Hematopoietic multipotent progenitor cell (in vitro differentiated cells): ENCODE measurements at regions not wholly inside any gene's neighbourhood (a gene's known extent, or its start where the extent isn't known, plus 50 kb on each side); places are given as distances from the start of the nearest gene placed in this dataset.
"Not testable (repeated sequence)": the region's sequence is repeated elsewhere in the genome, so short reads cannot be mapped to it uniquely, and the experiment has no call there.

Experiments used
- DNase-seq, 3 donors: peaks; one replicate each; pipeline ENCODE4 v3.0.0-alpha.2; 2011 to 2015; ENCODE audit warnings: low read depth in 2 of 3, low spot score in 2 of 3

GRCh38 chr10:65265451-65265954, 1660.3 kb upstream of the LRRTM3 start:
- DNase-seq: no peak

- DNase-seq: not testable (repeated sequence)
Observed at GRCh38 chr10:65269551-65269950, 1656.3 kb upstream of the LRRTM3 start.

GRCh38 chr10:65270969-65271368, 1654.9 kb upstream of the LRRTM3 start:
- DNase-seq: no peak

GRCh38 chr10:65273115-65273514, 1652.7 kb upstream of the LRRTM3 start:
- no peak for DNase-seq

- DNase-seq: no peak
Observed at GRCh38 chr10:65275296-65275695, 1650.5 kb upstream of the LRRTM3 start.

GRCh38 chr10:65284495-65285041, 1641.3 kb upstream of the LRRTM3 start:
- DNase-seq: no peak

GRCh38 chr10:65285726-65286125, 1640.1 kb upstream of the LRRTM3 start:
- not testable (repeated sequence) for DNase-seq

- DNase-seq: no peak
Observed at GRCh38 chr10:65291286-65291685, 1634.5 kb upstream of the LRRTM3 start.

GRCh38 chr10:65292551-65292950, 1633.3 kb upstream of the LRRTM3 start:
- DNase-seq: no peak

DNA sequence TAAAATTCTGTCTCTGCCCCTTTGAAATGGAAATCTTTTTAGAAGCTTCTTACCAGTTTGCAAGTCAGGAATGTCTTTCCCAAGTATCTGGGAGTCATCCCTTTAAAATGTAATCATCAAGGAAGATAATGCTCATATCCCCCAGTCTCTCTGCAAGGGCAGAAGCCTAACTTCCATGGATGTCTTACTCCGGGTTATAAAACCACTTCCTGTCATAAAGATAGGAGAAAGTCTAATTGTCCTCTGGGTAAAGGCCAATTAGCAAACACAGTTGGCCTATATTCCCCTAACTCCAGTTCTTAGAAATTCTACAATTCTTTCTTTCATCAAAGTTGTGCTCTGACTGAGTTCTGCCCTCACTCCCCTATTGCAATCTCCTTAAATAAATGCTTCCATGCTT, 1631.5 kb upstream of the LRRTM3 start:
- DNase-seq: no peak

DNA sequence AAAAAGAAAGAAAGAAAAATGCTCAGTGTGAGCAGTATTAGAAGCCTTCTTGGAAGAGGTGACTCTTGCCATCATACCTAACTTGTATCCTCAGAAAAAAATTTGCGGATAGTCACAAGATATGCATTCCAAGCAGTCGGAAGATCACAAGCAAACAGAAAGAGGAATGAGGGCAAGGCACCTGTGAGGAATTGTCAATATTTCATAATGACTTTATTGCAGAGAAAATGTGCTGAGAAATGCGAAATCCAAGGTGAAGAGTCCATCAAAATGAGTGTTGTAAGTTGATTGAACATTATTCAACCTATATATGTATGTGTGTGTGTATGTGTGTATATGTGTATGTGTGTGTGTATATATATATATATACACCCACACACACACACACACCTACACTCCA, 1624.7 kb upstream of the LRRTM3 start:
- no peak for DNase-seq

GRCh38 chr10:65306201-65306600, 1619.6 kb upstream of the LRRTM3 start:
- no peak for DNase-seq

- DNase-seq: no peak
Observed at GRCh38 chr10:65312876-65313275, 1613.0 kb upstream of the LRRTM3 start.

DNA sequence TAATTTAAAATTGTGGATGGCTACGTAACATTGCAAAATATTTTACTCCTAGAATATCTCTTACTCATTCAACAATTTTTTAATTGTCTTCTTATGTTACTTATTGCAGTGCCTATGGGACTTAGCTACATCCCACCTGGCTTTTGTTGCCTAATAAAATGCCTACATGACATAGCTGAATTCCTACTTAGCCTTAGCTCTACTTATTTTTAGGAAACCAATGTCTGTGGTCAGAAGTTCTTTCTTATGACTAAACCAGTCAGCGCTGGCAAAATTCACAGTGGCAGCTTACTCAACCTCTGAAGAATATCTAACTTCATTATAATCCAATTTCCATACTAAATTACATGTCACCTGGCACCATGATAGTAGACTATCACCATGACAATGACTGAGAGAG, 1612.4 kb upstream of the LRRTM3 start:
- no peak for DNase-seq

DNA sequence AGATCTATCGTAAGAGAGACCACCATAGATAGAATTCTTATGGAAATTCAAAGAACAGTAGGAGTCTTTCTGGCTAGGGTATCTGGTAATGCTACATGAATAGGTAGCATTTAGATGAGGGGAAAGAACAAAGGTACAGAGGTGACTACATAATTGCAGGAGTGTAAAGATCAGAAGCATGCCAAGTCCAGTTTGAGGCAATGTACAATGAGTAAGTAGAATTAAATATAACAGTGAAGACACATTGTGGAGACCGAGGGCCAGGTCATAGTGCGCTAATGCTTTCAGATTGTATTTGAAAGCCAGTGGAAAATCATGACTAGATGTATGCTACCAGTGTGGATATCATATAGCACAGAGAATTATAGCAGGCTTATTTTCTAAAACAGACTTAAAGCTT, 1611.6 kb upstream of the LRRTM3 start:
- no peak for DNase-seq

DNA sequence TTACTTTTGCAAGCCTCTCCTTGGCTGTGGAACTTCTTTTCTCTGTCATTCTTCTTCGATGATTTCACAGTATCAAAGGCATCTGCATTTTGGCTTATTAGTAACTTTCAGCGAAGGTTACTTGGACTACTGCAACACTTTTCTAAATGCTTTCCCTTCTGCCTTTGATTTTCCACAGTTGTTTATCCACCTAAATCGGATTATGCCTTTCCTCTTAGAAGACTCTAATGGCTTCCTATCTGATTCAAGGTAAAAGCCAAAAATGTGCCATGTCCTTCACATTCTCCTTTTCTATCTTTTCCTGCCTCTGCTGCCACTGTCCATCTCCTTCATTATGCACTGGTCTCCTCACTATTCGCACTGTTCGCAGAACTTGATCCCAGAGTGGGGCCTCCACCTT, 1606.3 kb upstream of the LRRTM3 start:
- no peak for DNase-seq

DNA sequence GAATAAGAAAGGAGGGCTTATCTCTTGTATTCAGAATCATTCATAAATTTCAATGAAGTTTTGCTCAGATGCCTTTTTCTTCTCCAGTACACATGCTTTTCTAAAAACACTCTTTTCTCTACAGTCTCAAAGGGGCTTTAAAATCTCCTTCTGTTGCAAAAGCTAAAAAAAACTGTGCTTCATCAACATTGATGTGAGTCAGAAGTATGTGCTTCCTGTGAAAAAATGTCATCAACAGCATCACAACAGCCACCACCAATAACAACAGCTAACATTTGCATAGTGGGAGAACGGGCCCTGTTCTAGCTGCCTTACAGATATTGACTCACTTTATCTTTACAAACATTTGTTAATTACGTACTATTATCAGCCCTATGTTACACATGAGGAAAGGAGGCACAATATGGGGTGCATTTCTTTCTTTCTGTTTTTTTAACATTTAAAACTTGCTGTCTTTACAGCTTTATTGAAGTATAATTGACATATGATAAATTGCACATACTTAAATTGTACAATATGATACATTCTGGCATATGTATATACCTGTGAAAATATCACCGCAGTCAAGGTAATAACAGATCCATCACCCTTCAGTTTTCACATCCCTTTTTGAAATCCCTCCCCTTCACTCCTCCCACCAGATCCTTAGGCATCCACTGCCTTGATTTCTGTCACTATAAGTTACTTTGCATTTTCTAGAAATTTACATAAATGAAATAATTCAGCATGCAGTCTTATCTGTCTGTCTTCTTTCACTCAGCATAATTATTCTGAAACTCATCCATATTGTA, 1605.4 kb upstream of the LRRTM3 start:
- DNase-seq: no peak

DNA sequence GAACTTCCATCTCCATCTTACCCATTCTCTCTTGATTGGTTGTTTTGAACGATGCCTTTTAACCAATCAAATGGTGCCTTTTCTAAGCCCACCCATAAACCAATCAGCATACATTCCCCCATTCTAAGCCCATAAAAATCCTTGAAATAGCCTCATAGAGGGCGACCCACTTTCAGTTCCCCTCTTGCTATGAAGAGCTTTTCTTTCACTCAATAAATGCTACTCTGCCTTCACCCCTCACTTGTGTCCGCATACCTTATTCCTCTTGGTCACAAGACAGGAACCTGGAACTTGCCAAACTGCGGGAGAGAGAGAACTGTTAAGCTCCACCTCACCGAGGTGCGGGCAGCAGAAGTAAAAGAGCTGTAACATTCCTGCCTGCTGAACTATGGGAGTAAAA, 1602.0 kb upstream of the LRRTM3 start:
- DNase-seq: no peak

GRCh38 chr10:65325913-65326312, 1599.9 kb upstream of the LRRTM3 start:
- no peak for DNase-seq

DNA sequence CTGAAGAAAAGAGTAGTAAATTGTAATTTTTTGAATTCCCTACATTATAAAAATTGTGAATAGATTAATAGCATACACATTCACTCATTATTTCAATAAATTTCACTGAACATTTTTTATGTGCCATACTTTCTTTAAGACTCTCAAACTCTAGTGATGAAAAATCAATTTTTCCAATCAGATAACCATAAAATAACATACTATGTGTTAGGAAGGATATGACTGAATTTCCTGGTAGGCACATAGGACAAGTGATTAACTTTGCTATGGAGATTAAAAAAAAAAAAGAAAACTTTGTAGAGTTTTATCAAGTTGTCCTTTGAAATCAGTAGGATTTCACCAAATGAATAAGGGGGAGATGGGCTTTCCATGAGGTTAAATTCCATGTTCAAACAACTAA, 1597.3 kb upstream of the LRRTM3 start:
- DNase-seq: no peak

- no peak for DNase-seq
Observed at GRCh38 chr10:65335311-65335710, 1590.5 kb upstream of the LRRTM3 start.

GRCh38 chr10:65340340-65340739, 1585.5 kb upstream of the LRRTM3 start:
- DNase-seq: no peak
